OCI-LY3 (cell line): ENCODE measurements at regions not wholly inside any gene's neighbourhood (a gene's known extent, or its start where the extent isn't known, plus 50 kb on each side); places are given as distances from the start of the nearest gene placed in this dataset.

Experiments used
- H2AFZ ChIP-seq: fragments of 200-600, 300-600 bp; shearing (Covaris generic); 2 replicates; pipeline ENCODE4 v1.6.0; 2014; ENCODE audit warnings: antibody characterized with exemption, low read depth, low read length
- H3K27ac ChIP-seq: fragments of 200-600, 300-600 bp; sonication (generic); 2 replicates; pipeline ENCODE4 v1.5.1; 2014; ENCODE audit warnings: mild to moderate bottlenecking, low read length, moderate library complexity, mixed read lengths
- H3K27me3 ChIP-seq: fragments of 200-600, 300-600 bp; sonication (generic); 2 replicates; pipeline ENCODE4 v1.6.1; 2014; ENCODE audit warnings: low read depth, low read length, mixed read lengths
- H3K36me3 ChIP-seq: fragments of 200-600, 300-600 bp; sonication (generic); replicated peaks from 2 replicates; pipeline ENCODE3; 2014; ENCODE audit warnings: low read depth, low read length, mixed read lengths
- H3K4me1 ChIP-seq: fragments of 300-600, 200-600 bp; sonication (generic); 2 replicates; pipeline ENCODE4 v1.6.1; 2014; ENCODE audit warnings: low read length, mixed read lengths
- H3K4me2 ChIP-seq: fragments of 200-600, 300-600 bp; sonication (generic); 2 replicates; pipeline ENCODE4 v1.6.1; 2014; ENCODE audit warnings: low read length, mixed read lengths
- H3K4me3 ChIP-seq: fragments of 300-600, 200-600 bp; sonication (generic); 2 replicates; pipeline ENCODE4 v1.5.1; 2014; ENCODE audit warnings: antibody characterized with exemption, mild to moderate bottlenecking, low read length, moderate library complexity
- H3K79me2 ChIP-seq: fragments of 300-600, 200-600 bp; shearing (Covaris generic); 2 replicates; pipeline ENCODE4 v1.6.1; 2014; ENCODE audit warnings: mild to moderate bottlenecking, low read length, mixed read lengths
- H3K9ac ChIP-seq: fragments of 300-600, 200-600 bp; shearing (Covaris generic); 2 replicates; pipeline ENCODE4 v1.6.0; 2014; ENCODE audit warnings: mild to moderate bottlenecking, low read length, moderate library complexity
- H3K9me3 ChIP-seq: fragments of 200-600, 300-600 bp; shearing (Covaris generic); 2 replicates; pipeline ENCODE4 v1.6.1; 2014; ENCODE audit warnings: low read length, mixed read lengths; ENCODE audit not compliant: insufficient read depth
- H4K20me1 ChIP-seq: fragments of 200-600, 300-600 bp; sonication (generic); 2 replicates; pipeline ENCODE4 v1.6.1; 2016; ENCODE audit warnings: low read length, mixed read lengths; ENCODE audit not compliant: insufficient read depth
- EZH2phosphoT487 ChIP-seq: fragments of 200-600 bp; shearing (Covaris generic); IDR thresholded peaks from 2 replicates; pipeline ENCODE4 v1.6.1; 2018; ENCODE audit warnings: antibody characterized with exemption, mixed run types, low read depth
- TF ChIP-seq, protein P1 (sequence below): fragments of 200-600, 300-600 bp; sonication (generic); IDR thresholded peaks from 2 replicates; pipeline ENCODE4 v1.5.1; 2014; ENCODE audit warnings: antibody characterized with exemption, low read length, low read depth

DNA sequence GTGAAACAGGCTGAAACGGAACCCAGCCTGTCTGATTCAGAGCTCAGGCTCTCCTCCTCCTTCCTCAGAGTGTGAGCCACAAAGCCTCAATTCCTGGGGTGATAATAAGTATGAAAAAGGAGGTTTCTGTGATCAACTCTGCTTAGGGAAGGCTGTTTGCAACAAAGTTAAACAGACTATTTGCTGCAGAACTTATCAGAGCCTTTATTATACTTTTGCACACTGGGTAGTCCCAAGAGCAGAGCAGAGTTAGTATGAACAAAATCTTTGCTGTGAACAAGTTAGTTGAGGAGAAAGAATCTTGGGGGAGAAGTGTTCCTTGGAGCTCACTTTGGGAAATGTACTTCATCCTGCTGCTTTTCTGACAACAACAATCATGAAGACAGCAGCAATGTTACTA is 67.4 kb downstream of the MRM1 start:
- no peak overlapping the region for H2AFZ ChIP-seq
- no peaks in the 10 kb centered on the region for H4K20me1 ChIP-seq
- no peak overlapping the region for H3K4me2 ChIP-seq
- H3K36me3 ChIP-seq = no peaks in the 10 kb centered on the region
- H3K4me3 ChIP-seq = no peak overlapping the region
- no peak overlapping the region for H3K27ac ChIP-seq
- no peaks in the 10 kb centered on the region for H3K4me1 ChIP-seq
- TF ChIP-seq EZH2phosphoT487 = no peak
- TF ChIP-seq, protein P1, sequence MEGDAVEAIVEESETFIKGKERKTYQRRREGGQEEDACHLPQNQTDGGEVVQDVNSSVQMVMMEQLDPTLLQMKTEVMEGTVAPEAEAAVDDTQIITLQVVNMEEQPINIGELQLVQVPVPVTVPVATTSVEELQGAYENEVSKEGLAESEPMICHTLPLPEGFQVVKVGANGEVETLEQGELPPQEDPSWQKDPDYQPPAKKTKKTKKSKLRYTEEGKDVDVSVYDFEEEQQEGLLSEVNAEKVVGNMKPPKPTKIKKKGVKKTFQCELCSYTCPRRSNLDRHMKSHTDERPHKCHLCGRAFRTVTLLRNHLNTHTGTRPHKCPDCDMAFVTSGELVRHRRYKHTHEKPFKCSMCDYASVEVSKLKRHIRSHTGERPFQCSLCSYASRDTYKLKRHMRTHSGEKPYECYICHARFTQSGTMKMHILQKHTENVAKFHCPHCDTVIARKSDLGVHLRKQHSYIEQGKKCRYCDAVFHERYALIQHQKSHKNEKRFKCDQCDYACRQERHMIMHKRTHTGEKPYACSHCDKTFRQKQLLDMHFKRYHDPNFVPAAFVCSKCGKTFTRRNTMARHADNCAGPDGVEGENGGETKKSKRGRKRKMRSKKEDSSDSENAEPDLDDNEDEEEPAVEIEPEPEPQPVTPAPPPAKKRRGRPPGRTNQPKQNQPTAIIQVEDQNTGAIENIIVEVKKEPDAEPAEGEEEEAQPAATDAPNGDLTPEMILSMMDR = no peak
- no peaks in the 10 kb centered on the region for H3K9me3 ChIP-seq
- 0 out of 2 replicates have a peak, but pooled peaks cover 4% of the 10 kb centered on the region for H3K27me3 ChIP-seq
- no peak overlapping the region for H3K9ac ChIP-seq
- H3K79me2 ChIP-seq = no peaks in the 10 kb centered on the region

DNA sequence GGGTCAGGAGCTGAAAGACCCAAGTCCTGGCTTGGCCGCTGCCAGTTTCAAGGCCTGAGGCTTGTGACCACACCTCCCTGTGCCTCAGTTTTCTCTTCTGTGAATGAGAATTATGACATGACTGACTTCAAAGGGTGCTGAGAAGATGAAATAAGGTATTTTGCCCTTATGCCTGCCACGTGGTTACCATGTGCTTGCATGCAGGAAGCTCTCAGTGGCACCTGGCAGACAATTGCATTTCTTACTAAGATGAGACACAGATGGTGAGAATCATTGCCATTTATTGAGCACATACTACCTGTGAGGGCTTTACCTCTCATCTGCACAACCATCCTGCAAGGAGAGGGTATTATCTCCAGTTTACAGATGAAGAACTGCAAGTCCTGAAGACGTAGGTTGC is 69.8 kb downstream of the MRM1 start:
- Histone ChIP-seq H3K36me3 (no peaks in the 10 kb centered on the region), H3K9ac (no peak overlapping the region), H3K4me2 (no peak overlapping the region), H3K4me1 (no peaks in the 10 kb centered on the region), H3K79me2 (no peaks in the 10 kb centered on the region), H3K27me3 (0 out of 2 replicates have a peak, but pooled peaks cover 4% of the 10 kb centered on the region), H3K27ac (no peak overlapping the region), H4K20me1 (no peaks in the 10 kb centered on the region), H2AFZ (no peak overlapping the region), H3K4me3 (no peak overlapping the region), H3K9me3 (no peaks in the 10 kb centered on the region)
- TF ChIP-seq, protein P1 = no peak
- no peak for TF ChIP-seq EZH2phosphoT487

DNA sequence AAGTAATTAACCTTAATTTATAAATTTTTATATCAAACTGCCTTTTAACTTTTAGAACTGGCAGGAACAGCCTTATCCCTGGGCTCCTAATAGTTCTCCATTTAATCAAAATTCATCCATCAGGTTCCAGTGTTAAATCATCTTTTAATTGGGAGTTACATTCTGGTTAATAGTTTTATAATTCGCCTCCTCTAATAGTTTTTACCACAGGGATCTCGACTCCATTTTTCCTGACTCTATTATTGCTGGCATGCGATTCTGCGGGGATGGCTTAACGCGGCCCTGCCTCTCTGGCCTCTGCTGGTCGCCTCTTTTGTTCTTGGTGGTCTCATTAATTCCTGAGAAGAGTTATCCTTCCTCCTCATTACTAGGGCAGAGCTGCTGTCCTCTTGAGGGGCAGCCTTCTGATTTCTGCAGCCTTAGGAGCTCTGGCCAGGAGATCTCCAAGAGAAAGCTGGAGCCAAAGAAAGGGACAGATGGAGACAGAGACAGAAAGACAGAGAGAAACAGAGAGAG is 71.1 kb downstream of the MRM1 start:
- Histone ChIP-seq H4K20me1 (no peaks in the 10 kb centered on the region), H3K4me1 (no peaks in the 10 kb centered on the region), H3K9me3 (no peaks in the 10 kb centered on the region), H3K9ac (no peak overlapping the region), H3K27ac (no peak overlapping the region), H3K4me2 (no peak overlapping the region), H3K79me2 (no peaks in the 10 kb centered on the region), H3K36me3 (no peaks in the 10 kb centered on the region), H3K4me3 (no peak overlapping the region), H2AFZ (no peak overlapping the region), H3K27me3 (0 out of 2 replicates have a peak, but pooled peaks cover 4% of the 10 kb centered on the region)
- TF ChIP-seq, protein P1 = no peak
- TF ChIP-seq EZH2phosphoT487 = no peak

DNA sequence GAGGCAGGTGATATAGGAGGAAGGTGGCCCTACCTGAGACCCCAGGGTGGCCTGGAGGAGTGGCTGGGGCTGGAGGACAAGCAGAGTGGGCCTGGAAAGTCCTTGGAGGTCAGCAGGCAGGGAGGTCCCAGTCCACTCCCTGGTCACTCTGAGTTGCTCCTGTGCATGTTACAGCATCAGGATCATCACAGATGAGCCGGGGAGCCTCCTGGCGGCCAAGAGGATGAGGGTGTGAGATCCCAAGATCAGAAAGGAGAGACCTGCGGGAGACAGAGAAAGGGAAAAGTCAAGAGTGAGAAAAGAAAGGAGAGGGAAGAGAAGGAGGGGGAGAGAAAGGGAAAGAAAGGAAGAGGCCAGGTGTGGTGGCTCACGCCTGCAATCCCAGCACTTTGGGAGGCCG is 71.7 kb downstream of the MRM1 start:
- Histone ChIP-seq H3K4me1 (no peaks in the 10 kb centered on the region), H2AFZ (no peak overlapping the region), H3K4me2 (no peak overlapping the region), H4K20me1 (no peaks in the 10 kb centered on the region), H3K9me3 (no peaks in the 10 kb centered on the region), H3K27ac (no peak overlapping the region), H3K27me3 (0 out of 2 replicates have a peak, but pooled peaks cover under 1% of the 10 kb centered on the region), H3K36me3 (no peaks in the 10 kb centered on the region), H3K4me3 (no peak overlapping the region), H3K79me2 (no peaks in the 10 kb centered on the region), H3K9ac (no peak overlapping the region)
- TF ChIP-seq EZH2phosphoT487 = no peak
- TF ChIP-seq, protein P1 = no peak
